Trophoblast cell (in vitro differentiated cells and primary cell): ENCODE measurements at regions not wholly inside any gene's neighbourhood (a gene's known extent, or its start where the extent isn't known, plus 50 kb on each side); places are given as distances from the start of the nearest gene placed in this dataset.

Experiments used
- DNase-seq, 2 donors: peaks; one replicate each; pipeline ENCODE4 v3.0.0-alpha.2; 2016
- H2AFZ ChIP-seq: 2 replicates; pipeline ENCODE4 v1.6.1; 2013; ENCODE audit warnings: low read length, moderate library complexity, mild to moderate bottlenecking; ENCODE audit not compliant: insufficient read depth, poor library complexity
- H2AK5ac ChIP-seq: 2 replicates; pipeline ENCODE4 v1.6.1; 2013; ENCODE audit warnings: mild to moderate bottlenecking, low read length
- H2BK120ac ChIP-seq: 2 replicates; pipeline ENCODE4 v1.6.1; 2013; ENCODE audit warnings: low read length, mild to moderate bottlenecking, moderate library complexity; ENCODE audit not compliant: insufficient read depth, poor library complexity
- H2BK12ac ChIP-seq: 2 replicates; pipeline ENCODE4 v1.6.1; 2013; ENCODE audit warnings: mild to moderate bottlenecking, low read length, moderate library complexity
- H2BK5ac ChIP-seq: 2 replicates; pipeline ENCODE4 v1.6.1; 2013; ENCODE audit warnings: low read length, low read depth, moderate library complexity, mild to moderate bottlenecking; ENCODE audit not compliant: poor library complexity
- H3K14ac ChIP-seq: 2 replicates; pipeline ENCODE4 v1.6.1; 2013; ENCODE audit warnings: mild to moderate bottlenecking, low read length
- H3K18ac ChIP-seq: 2 replicates; pipeline ENCODE4 v1.6.1; 2013; ENCODE audit warnings: mild to moderate bottlenecking, low read length
- H3K23ac ChIP-seq: 2 replicates; pipeline ENCODE4 v1.6.1; 2013; ENCODE audit warnings: low read length
- H3K27ac ChIP-seq: 2 replicates; pipeline ENCODE4 v1.5.1; 2013; ENCODE audit warnings: low read depth, mild to moderate bottlenecking, inconsistent platforms, low read length, moderate library complexity
- H3K27me3 ChIP-seq: 2 replicates; pipeline ENCODE4 v1.6.1; 2013; ENCODE audit warnings: inconsistent platforms, mild to moderate bottlenecking, low read length, moderate library complexity; ENCODE audit not compliant: insufficient read depth
- H3K36me3 ChIP-seq, 2 experiments: 1 replicate in 1 of 2; 2 replicates in 1 of 2; pipeline ENCODE4 v1.6.1; 2013; ENCODE audit warnings: low read length in 2 of 2, mild to moderate bottlenecking in 2 of 2, moderate library complexity in 1 of 2; ENCODE audit not compliant: insufficient read depth in 2 of 2, control insufficient read depth in 1 of 2
- H3K4ac ChIP-seq: 2 replicates; pipeline ENCODE4 v1.6.1; 2013; ENCODE audit warnings: low read depth, mild to moderate bottlenecking, low read length, moderate library complexity
- H3K4me1 ChIP-seq, 2 experiments: 1 replicate in 1 of 2; 2 replicates in 1 of 2; pipeline ENCODE4 v1.6.1; 2013; ENCODE audit warnings: low read length in 2 of 2, mild to moderate bottlenecking in 2 of 2, moderate library complexity in 1 of 2; ENCODE audit not compliant: insufficient read depth in 2 of 2, control insufficient read depth in 1 of 2
- H3K4me2 ChIP-seq: 2 replicates; pipeline ENCODE4 v1.6.1; 2013; ENCODE audit warnings: inconsistent platforms, mild to moderate bottlenecking, low read length, moderate library complexity
- H3K4me3 ChIP-seq: 2 replicates; pipeline ENCODE4 v1.5.1; 2013; ENCODE audit warnings: mild to moderate bottlenecking, low read depth, low read length, inconsistent platforms
- H3K79me1 ChIP-seq: one replicate; pipeline ENCODE4 v1.6.1; 2013; ENCODE audit warnings: low read length
- H3K79me2 ChIP-seq: 2 replicates; pipeline ENCODE4 v1.6.1; 2013; ENCODE audit warnings: low read length, mild to moderate bottlenecking; ENCODE audit not compliant: control insufficient read depth, insufficient read depth, poor library complexity
- H3K9ac ChIP-seq: 2 replicates; pipeline ENCODE4 v1.6.1; 2013; ENCODE audit warnings: mild to moderate bottlenecking, low read length
- H3K9me3 ChIP-seq: 2 replicates; pipeline ENCODE4 v1.6.1; 2013; ENCODE audit warnings: low read depth, mild to moderate bottlenecking, control low read depth, inconsistent platforms, low read length; ENCODE audit not compliant: insufficient read depth
- H4K12ac ChIP-seq: 2 replicates; pipeline ENCODE4 v1.6.1; 2013; ENCODE audit warnings: low read depth, mild to moderate bottlenecking, low read length, moderate library complexity
- H4K8ac ChIP-seq: 2 replicates; pipeline ENCODE4 v1.6.1; 2013; ENCODE audit warnings: low read depth, mild to moderate bottlenecking, low read length, moderate library complexity
- H4K91ac ChIP-seq: one replicate; pipeline ENCODE4 v1.6.1; 2013; ENCODE audit warnings: low read depth, mild to moderate bottlenecking, low read length, moderate library complexity
- WGBS: extraction: QIAGEN DNeasy Blood & Tissue Kit; methylation state at CpG from one replicate; pipeline ENCODE4 v1.1.7; 2013; ENCODE audit warnings: missing lambda C conversion rate; ENCODE audit not compliant: insufficient read length, insufficient coverage; ENCODE audit errors: extremely low coverage; 5-methylcytosine and 5-hydroxymethylcytosine counted together

DNA sequence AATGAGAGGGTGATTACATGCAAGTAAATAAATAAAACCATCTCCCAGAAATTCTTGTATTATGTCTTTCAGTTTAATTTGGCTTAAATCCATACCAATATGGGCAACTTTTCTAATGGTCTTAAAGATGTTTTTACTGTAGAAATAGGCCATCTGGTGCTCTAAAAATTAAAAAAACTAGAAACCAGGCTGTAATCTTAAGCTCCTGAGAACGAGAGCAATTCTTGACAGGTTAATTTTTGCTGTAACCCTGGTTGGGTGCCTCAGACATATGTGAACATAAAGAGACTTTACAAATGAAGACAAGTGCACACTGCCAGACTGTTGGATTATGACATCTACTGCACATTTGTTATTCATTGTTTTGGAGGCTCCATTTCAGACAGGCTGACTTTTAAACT is 246.8 kb upstream of the DAB2 start:
- H3K27ac ChIP-seq = no peak overlapping the region
- H4K91ac ChIP-seq = no peak overlapping the region
- H2AK5ac ChIP-seq = no peak overlapping the region
- H3K9ac ChIP-seq = no peak overlapping the region
- no peak overlapping the region for H3K4me3 ChIP-seq
- no peaks in the 10 kb centered on the region for H3K4me1 ChIP-seq
- no peak overlapping the region for H3K4me2 ChIP-seq
- no peaks in the 10 kb centered on the region for H3K79me2 ChIP-seq
- no peak overlapping the region for H3K14ac ChIP-seq
- H3K79me1 ChIP-seq = peaks cover 3% of the 10 kb centered on the region
- no peaks in the 10 kb centered on the region for H3K36me3 ChIP-seq
- H3K18ac ChIP-seq = no peak overlapping the region
- H3K9me3 ChIP-seq = no peaks in the 10 kb centered on the region
- no peaks in the 10 kb centered on the region for H3K27me3 ChIP-seq
- H4K12ac ChIP-seq = no peak overlapping the region
- no CpG with 5 or more reads among the region's 1 CpG for WGBS
- no peak overlapping the region for H4K8ac ChIP-seq
- no peak for DNase-seq
- H3K4ac ChIP-seq = no peak overlapping the region
- H2BK120ac ChIP-seq = no peak overlapping the region
- H2BK5ac ChIP-seq = no peak overlapping the region
- no peak overlapping the region for H2AFZ ChIP-seq
- no peak overlapping the region for H2BK12ac ChIP-seq
- H3K23ac ChIP-seq = no peak overlapping the region

DNA sequence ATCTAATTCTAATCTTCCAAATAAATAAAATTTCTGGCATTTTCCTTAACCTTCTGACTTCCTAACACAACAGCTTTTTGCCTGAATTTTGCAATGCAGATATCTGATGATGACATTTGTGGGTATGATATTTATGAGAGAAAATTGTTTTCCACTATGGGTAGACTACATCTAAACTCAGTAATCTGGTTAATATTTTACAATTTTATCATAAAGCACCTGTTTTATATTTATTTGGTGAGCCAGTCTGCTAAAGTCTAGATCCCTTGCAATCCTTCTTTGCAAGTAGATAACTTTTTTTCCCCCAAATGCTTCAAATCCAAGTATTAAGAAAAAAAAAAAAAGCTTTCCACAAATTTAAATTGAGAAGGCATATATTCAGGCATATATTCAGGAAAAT is 246.2 kb upstream of the DAB2 start:
- H3K79me1 ChIP-seq = peaks cover 3% of the 10 kb centered on the region
- no peaks in the 10 kb centered on the region for H3K79me2 ChIP-seq
- H3K4me3 ChIP-seq = no peak overlapping the region
- H2BK120ac ChIP-seq = no peak overlapping the region
- H3K27me3 ChIP-seq = no peaks in the 10 kb centered on the region
- no peaks in the 10 kb centered on the region for H3K36me3 ChIP-seq
- no peak overlapping the region for H4K8ac ChIP-seq
- H3K4ac ChIP-seq = no peak overlapping the region
- H2BK5ac ChIP-seq = no peak overlapping the region
- no peak overlapping the region for H4K91ac ChIP-seq
- H3K9ac ChIP-seq = no peak overlapping the region
- DNase-seq = no peak
- H3K18ac ChIP-seq = no peak overlapping the region
- no peaks in the 10 kb centered on the region for H3K9me3 ChIP-seq
- H3K14ac ChIP-seq = no peak overlapping the region
- no peak overlapping the region for H3K4me2 ChIP-seq
- H2AFZ ChIP-seq = no peak overlapping the region
- no peak overlapping the region for H4K12ac ChIP-seq
- no peak overlapping the region for H3K23ac ChIP-seq
- H2AK5ac ChIP-seq = no peak overlapping the region
- no peaks in the 10 kb centered on the region for H3K4me1 ChIP-seq
- H2BK12ac ChIP-seq = no peak overlapping the region
- H3K27ac ChIP-seq = no peak overlapping the region

DNA sequence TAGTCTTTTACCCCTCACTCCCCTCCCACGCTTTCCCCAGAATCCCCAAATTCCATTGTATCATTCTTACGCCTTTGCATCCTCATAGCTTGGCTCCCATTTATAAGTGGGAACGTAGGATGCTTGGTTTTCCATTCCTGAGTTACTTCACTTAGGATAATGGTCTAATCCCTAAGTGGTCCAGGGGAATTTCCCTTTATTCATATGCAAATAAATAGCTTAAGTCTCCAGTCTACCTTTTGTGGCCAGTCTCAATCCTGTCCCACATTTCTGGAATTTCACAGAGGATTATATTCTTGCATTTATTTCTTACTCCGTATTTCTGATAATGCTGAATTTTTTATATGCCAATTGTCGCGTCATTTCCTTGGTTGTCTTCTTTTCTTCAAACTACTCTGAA is 245.6 kb upstream of the DAB2 start:
- Histone ChIP-seq H3K18ac (no peak overlapping the region), H3K9ac (no peak overlapping the region), H3K27me3 (no peaks in the 10 kb centered on the region), H3K23ac (no peak overlapping the region), H4K12ac (no peak overlapping the region), H2AK5ac (no peak overlapping the region), H3K36me3 (no peaks in the 10 kb centered on the region), H2AFZ (no peak overlapping the region), H4K91ac (no peak overlapping the region), H2BK12ac (no peak overlapping the region), H3K27ac (no peak overlapping the region), H3K4me1 (no peaks in the 10 kb centered on the region), H3K4ac (no peak overlapping the region), H3K9me3 (no peaks in the 10 kb centered on the region), H3K79me2 (no peaks in the 10 kb centered on the region), H2BK5ac (no peak overlapping the region), H4K8ac (no peak overlapping the region), H3K79me1 (peaks cover 3% of the 10 kb centered on the region), H3K4me2 (no peak overlapping the region), H3K4me3 (no peak overlapping the region), H2BK120ac (no peak overlapping the region), H3K14ac (no peak overlapping the region)
- no CpG with 5 or more reads among the region's 6 CpGs for WGBS
- no peak for DNase-seq

GRCh38 chr5:39668980-39669379 is 244.2 kb upstream of the DAB2 start:
- peak overlapping the region; percentile 3 for H4K8ac ChIP-seq
- WGBS = no CpG with 5 or more reads among the region's 3 CpGs
- no peaks in the 10 kb centered on the region for H3K9me3 ChIP-seq
- no peaks in the 10 kb centered on the region for H3K36me3 ChIP-seq
- peak overlapping the region; percentile 11 for H4K91ac ChIP-seq
- no peaks in the 10 kb centered on the region for H3K27me3 ChIP-seq
- no peaks in the 10 kb centered on the region for H3K4me1 ChIP-seq
- H3K9ac ChIP-seq = no peak overlapping the region
- H3K4ac ChIP-seq = no peak overlapping the region
- H2AK5ac ChIP-seq = no peak overlapping the region
- no peak overlapping the region for H2BK120ac ChIP-seq
- H3K79me2 ChIP-seq = no peaks in the 10 kb centered on the region
- H3K79me1 ChIP-seq = peaks cover 3% of the 10 kb centered on the region
- no peak overlapping the region for H3K4me2 ChIP-seq
- H4K12ac ChIP-seq = no peak overlapping the region
- H3K14ac ChIP-seq = no peak overlapping the region
- DNase-seq = no peak
- H3K23ac ChIP-seq = no peak overlapping the region
- H3K4me3 ChIP-seq = no peak overlapping the region
- H3K27ac ChIP-seq = no peak overlapping the region
- no peak overlapping the region for H2AFZ ChIP-seq
- no peak overlapping the region for H2BK5ac ChIP-seq
- H2BK12ac ChIP-seq = no peak overlapping the region
- no peak overlapping the region for H3K18ac ChIP-seq
